ENCODE measurements at regions not wholly inside any gene's neighbourhood (a gene's known extent, or its start where the extent isn't known, plus 50 kb on each side); places are given as distances from the start of the nearest gene placed in this dataset.

DNA sequence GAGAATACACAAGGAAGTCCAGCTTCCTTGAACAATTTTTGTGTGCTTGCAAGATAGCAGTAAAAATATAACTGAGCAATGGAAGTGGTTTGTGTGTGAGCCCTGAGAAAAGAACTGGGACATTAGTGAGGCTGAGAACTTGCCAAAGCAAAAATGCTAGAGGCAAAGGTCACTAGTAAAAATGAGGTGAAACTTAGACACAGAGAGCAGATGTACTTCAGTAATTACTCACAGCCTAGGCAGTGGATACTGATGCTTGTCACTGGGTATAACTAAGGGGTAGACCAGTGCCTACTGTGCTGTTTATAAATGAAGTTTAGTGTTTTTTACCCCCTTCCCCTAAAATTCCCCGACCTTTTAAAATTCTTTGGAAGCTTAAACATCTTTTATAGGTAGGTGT lies 450.1 kb downstream of the LPIN1 start:
- FAIRE-seq (no peak), DNase-seq (ENCODE audit: insufficient read length, low spot score) (no peak)
- TF ChIP-seq, protein P1, sequence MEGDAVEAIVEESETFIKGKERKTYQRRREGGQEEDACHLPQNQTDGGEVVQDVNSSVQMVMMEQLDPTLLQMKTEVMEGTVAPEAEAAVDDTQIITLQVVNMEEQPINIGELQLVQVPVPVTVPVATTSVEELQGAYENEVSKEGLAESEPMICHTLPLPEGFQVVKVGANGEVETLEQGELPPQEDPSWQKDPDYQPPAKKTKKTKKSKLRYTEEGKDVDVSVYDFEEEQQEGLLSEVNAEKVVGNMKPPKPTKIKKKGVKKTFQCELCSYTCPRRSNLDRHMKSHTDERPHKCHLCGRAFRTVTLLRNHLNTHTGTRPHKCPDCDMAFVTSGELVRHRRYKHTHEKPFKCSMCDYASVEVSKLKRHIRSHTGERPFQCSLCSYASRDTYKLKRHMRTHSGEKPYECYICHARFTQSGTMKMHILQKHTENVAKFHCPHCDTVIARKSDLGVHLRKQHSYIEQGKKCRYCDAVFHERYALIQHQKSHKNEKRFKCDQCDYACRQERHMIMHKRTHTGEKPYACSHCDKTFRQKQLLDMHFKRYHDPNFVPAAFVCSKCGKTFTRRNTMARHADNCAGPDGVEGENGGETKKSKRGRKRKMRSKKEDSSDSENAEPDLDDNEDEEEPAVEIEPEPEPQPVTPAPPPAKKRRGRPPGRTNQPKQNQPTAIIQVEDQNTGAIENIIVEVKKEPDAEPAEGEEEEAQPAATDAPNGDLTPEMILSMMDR (IDR thresholded peaks at IDR 0.05; ENCODE audit: insufficient read depth, missing control alignments) = no peak

DNA sequence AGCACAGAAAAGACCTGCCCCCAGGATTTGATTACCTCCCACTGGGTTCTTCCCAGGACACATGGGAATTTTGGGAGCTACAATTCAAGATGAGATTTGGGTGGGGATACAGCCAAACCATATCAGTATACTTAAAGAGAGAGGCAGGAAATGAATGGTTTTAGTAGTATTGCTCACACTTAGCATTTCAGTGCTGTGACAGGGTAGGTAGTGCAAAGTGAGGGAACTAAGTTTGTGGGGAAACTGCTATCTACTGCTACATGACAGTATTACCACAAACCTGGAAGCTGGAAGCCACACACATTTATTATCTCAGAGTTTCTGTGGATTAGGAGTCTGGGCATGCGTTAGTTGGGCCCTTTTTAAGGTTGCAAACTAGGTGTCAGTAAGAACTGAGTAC lies 450.7 kb downstream of the LPIN1 start:
- DNase-seq (ENCODE audit: insufficient read length, low spot score) (no peak), FAIRE-seq (no peak)
- TF ChIP-seq, protein P1 (IDR thresholded peaks at IDR 0.05; ENCODE audit: insufficient read depth, missing control alignments) = no peak

DNA sequence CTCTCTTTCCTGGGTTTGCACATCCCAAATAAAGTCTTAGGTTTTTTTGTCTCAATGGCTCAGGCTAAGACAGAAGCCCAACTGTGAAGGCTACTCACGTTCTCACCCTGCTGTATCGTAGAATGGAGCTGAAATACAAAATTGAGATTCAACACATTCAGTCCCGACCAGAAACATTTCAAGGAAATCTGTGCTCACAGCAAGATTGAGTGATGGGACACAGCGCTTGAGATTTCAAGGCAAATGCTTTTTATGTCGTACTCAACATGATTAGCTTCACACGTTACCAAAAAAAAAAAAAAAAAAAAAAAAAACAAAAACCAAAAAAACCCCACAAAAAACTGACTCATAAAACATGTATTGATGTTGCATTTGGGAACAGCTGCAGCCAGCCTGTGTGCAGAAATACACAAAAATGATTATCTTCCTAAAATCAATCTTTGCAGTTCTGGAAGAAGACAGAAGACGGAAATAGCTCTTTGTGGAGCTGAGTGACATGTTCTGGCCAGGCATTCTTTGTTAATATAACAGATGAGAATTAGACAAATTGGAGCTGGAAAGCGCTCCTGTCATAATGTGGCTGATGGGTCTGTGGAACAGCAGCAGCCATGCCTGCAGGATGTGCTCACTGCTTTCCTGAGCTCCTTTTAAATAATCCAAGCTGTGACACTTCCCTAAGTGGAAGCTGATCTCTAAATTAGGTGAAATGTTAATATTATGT lies 453.2 kb downstream of the LPIN1 start:
- no peak for FAIRE-seq
- DNase-seq (ENCODE audit: insufficient read length, low spot score) = no peak
- TF ChIP-seq, protein P1 (IDR thresholded peaks at IDR 0.05; ENCODE audit: insufficient read depth, missing control alignments) = no peak

DNA sequence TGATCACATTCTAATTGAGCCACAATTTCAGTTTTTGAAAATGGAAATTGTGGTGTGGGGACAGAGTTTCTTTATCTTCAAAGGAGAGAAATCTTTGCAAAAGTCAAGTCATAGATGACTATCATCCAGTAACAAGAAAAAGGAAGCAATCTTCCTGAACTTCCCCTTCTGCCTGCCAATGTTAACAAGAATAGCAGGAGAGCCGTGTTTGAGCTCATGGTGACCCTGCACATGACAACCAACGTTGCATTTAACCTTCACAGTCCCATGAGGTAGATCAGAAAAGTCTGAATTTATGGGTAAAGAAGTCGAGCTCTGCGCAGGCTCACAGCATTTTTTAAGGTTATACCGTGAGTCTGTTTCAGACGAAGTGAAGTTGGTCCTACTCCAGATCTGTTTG lies 454.9 kb downstream of the LPIN1 start:
- no peak for DNase-seq (ENCODE audit: insufficient read length, low spot score)
- FAIRE-seq = no peak

DNA sequence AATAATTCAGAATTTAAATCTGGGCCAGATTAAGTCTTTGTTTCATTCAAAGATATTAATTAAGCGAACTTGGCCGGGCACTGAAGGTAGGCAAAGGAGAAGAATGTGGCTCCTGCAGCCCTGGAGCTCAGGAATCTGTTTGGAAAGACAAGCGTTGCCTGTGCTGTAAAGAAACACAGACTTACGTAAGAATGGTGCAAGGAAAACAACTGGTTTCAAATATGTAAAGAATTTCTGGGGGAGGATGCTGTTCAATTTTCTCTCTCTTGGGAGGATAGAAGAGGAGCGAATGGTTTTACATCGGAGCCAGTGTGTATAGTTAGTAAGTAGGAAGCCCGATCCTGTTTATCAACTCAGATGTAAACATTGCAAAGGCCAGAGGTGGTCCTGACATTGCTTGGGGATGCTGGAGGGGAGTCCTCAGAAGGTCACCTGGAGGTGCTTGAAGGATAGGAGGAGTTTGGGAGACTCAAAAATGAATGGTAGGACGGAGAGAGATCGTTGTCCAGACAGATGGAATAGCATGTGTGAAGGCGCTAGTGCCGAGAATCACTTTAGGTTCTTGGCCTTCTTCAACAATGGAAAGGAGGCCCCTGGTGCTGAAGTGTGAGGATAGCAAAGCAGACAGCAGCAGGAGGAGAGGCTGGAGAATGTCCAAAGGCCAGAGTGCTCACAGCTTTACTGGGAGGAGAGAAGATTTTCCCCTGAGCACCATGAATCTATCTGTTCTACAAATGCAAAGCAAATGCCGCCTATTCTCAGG lies 456.1 kb downstream of the LPIN1 start:
- TF ChIP-seq, protein P1 (IDR thresholded peaks at IDR 0.05; ENCODE audit: insufficient read depth, missing control alignments) = no peak
- DNase-seq (ENCODE audit: insufficient read length, low spot score) (no peak), FAIRE-seq (no peak)

More for the DNA sequence above, 454.9 kb downstream of the LPIN1 start:
- TF ChIP-seq, protein P1 (IDR thresholded peaks at IDR 0.05; ENCODE audit: insufficient read depth, missing control alignments) = no peak

DNA sequence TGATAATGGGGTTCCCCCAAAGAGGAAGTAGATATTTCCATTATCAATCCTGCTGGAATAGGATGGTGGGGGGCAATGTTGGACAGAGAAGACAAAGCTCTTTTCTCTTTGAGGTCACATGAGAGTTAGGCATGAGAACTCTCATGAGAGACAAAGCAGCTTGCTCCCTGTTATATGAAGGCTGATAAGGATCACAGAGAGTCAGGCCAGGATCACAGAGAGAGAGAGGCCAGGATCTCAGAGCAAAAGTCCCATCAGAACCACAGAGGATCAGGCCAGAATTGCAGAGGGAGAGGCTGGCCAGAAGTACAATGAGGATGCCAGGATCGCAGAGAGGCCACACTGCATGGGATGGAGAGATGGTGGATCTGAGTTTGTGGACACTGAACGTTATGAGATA lies 457.1 kb downstream of the LPIN1 start:
- TF ChIP-seq, protein P1 (IDR thresholded peaks at IDR 0.05; ENCODE audit: insufficient read depth, missing control alignments) = no peak
- no peak for FAIRE-seq
- no peak for DNase-seq (ENCODE audit: insufficient read length, low spot score)

DNA sequence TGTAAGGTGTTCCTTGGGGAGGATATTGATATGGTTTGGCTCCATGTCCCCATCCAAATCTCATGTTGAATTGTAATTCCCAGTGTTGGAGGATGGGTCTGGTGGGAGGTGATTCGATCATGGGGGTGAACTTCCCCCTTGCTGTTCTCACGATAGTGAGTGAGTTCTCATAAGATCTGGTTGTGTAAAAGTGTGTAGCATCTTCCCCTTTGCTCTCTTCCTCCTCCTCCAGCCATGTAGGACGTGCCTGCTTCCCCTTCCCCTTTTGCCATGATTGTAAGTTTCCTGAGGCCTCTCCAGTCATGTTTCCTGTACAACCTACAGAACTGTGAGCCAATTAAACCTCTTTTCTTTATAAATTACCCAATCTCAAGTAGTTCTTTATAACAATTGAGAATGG lies 458.7 kb downstream of the LPIN1 start:
- TF ChIP-seq, protein P1 (IDR thresholded peaks at IDR 0.05; ENCODE audit: insufficient read depth, missing control alignments) = no peak
- FAIRE-seq = no peak
- no peak for DNase-seq (ENCODE audit: insufficient read length, low spot score)
